H1 (cell line): ENCODE measurements at regions not wholly inside any gene's neighbourhood (a gene's known extent, or its start where the extent isn't known, plus 50 kb on each side); places are given as distances from the start of the nearest gene placed in this dataset.

ENCODE experiments used
- CTCF ChIA-PET: fragments of 300-600 bp; sonication (Branson Sonifier 250); formaldehyde crosslinking; loops from one replicate; lab custom pipeline; 2021; ENCODE audit not compliant: partially characterized antibody; lab: Charles Lee
- POLR2A ChIA-PET: fragments of 300-600 bp; sonication (Branson Sonifier 250); formaldehyde crosslinking; loops from one replicate; lab custom pipeline; 2021; ENCODE audit warnings: inconsistent platforms; ENCODE audit not compliant: partially characterized antibody; lab: Charles Lee
- DNase-seq, 2 experiments: peaks; one replicate each; pipeline versions ENCODE4 v3.0.0 to v3.0.0-alpha.2; 2010 to 2022; ENCODE audit warnings: low spot score in 2 of 2, low read depth in 1 of 2, mixed read lengths in 1 of 2
- FAIRE-seq: peaks from 2 replicates; lab custom pipeline; 2011; peaks lifted over from hg19 to GRCh38; lab: Jason Lieb, UNC
- H2AFZ ChIP-seq: 2 replicates; pipeline ENCODE4 v1.8.1; 2012; ENCODE audit warnings: low read length, inconsistent platforms
- H2AK5ac ChIP-seq: 2 replicates; pipeline ENCODE4 v1.6.1; 2013; ENCODE audit warnings: low read depth, low read length
- H2BK120ac ChIP-seq: replicated peaks from 2 replicates; pipeline ENCODE3; 2013; ENCODE audit warnings: low read depth, low read length, inconsistent platforms
- H2BK12ac ChIP-seq: 2 replicates; pipeline ENCODE4 v1.6.1; 2013; ENCODE audit warnings: low read depth, low read length
- H2BK15ac ChIP-seq: 2 replicates; pipeline ENCODE4 v1.6.1; 2013; ENCODE audit warnings: low read length
- H2BK20ac ChIP-seq: 2 replicates; pipeline ENCODE4 v1.6.1; 2013; ENCODE audit warnings: low read length
- H2BK5ac ChIP-seq: 2 replicates; pipeline ENCODE4 v1.6.1; 2013; ENCODE audit warnings: low read depth, low read length
- H3K14ac ChIP-seq: 2 replicates; pipeline ENCODE4 v1.6.1; 2013; ENCODE audit warnings: inconsistent platforms; ENCODE audit not compliant: insufficient read length
- H3K18ac ChIP-seq: 2 replicates; pipeline ENCODE4 v1.6.1; 2013; ENCODE audit warnings: low read length; ENCODE audit errors: extremely low read depth
- H3K23ac ChIP-seq: 2 replicates; pipeline ENCODE4 v1.6.1; 2013; ENCODE audit warnings: inconsistent platforms; ENCODE audit not compliant: insufficient read length
- H3K23me2 ChIP-seq: 2 replicates; pipeline ENCODE4 v1.6.1; 2013; ENCODE audit warnings: low read depth, low read length
- H3K27ac ChIP-seq: 2 replicates; pipeline ENCODE4 v1.6.1; 2011; ENCODE audit warnings: low read depth, low read length, inconsistent platforms
- H3K27me3 ChIP-seq, 4 experiments: replicated peaks in 1 of 4; 1 replicate in 1 of 4; 2 replicates in 3 of 4; pipeline versions ENCODE4 v1.6.1 to v1.8.1; 2011 to 2013; ENCODE audit warnings: low read length in 3 of 4, mild to moderate bottlenecking in 3 of 4, inconsistent platforms in 2 of 4, mixed read lengths in 2 of 4, moderate library complexity in 1 of 4; ENCODE audit not compliant: control insufficient read depth in 3 of 4, insufficient read depth in 3 of 4; ENCODE audit errors: extremely low read depth in 1 of 4
- H3K36me3 ChIP-seq, 4 experiments: 2 replicates each; pipeline versions ENCODE4 v1.6.1 to v1.8.1; 2011 to 2013; ENCODE audit warnings: mild to moderate bottlenecking in 4 of 4, low read length in 3 of 4, moderate library complexity in 2 of 4, control low read depth in 1 of 4, inconsistent platforms in 1 of 4; ENCODE audit not compliant: insufficient read depth in 4 of 4, control insufficient read depth in 2 of 4
- H3K4ac ChIP-seq: replicated peaks from 2 replicates; pipeline ENCODE3; 2013; ENCODE audit warnings: low read length, low read depth, mixed read lengths, inconsistent platforms; ENCODE audit not compliant: insufficient read length
- H3K4me1 ChIP-seq, 4 experiments: replicated peaks in 1 of 4; 1 replicate in 1 of 4; 2 replicates in 3 of 4; pipeline versions ENCODE4 v1.6.1 to v1.8.1; 2011 to 2013; ENCODE audit warnings: low read length in 3 of 4, inconsistent platforms in 2 of 4, mixed read lengths in 1 of 4; ENCODE audit not compliant: insufficient read depth in 4 of 4, control insufficient read depth in 3 of 4
- H3K4me2 ChIP-seq, 2 experiments: 2 replicates each; pipeline versions ENCODE4 v1.6.1 to v1.8.1; 2011 to 2013; ENCODE audit warnings: low read depth in 2 of 2, low read length in 2 of 2, control low read depth in 1 of 2, inconsistent platforms in 1 of 2, mild to moderate bottlenecking in 1 of 2; ENCODE audit not compliant: insufficient read depth in 1 of 2
- H3K4me3 ChIP-seq, 4 experiments: fragments of 200-600, 300-600 bp in 1 of 4; sonication (generic), shearing (Covaris generic), sonication (Bioruptor Twin) in 1 of 4; 2 replicates each; pipeline versions ENCODE4 v1.5.1 to v1.8.1; 2011 to 2016; ENCODE audit warnings: low read length in 4 of 4, low read depth in 3 of 4, control low read depth in 2 of 4, inconsistent platforms in 2 of 4, mild to moderate bottlenecking in 2 of 4, mixed read lengths in 1 of 4, moderate library complexity in 1 of 4; ENCODE audit not compliant: insufficient read depth in 2 of 4; ENCODE audit errors: extremely low read depth in 1 of 4
- H3K56ac ChIP-seq: replicated peaks from 2 replicates; pipeline ENCODE3; 2013; ENCODE audit warnings: low read depth, mild to moderate bottlenecking, mixed read lengths, low read length, inconsistent platforms; ENCODE audit not compliant: insufficient read length
- H3K79me1 ChIP-seq: 2 replicates; pipeline ENCODE4 v1.6.1; 2013; ENCODE audit warnings: low read depth, low read length, control low read depth
- H3K79me2 ChIP-seq, 2 experiments: 2 replicates each; pipeline versions ENCODE4 v1.6.1 to v1.8.1; 2012 to 2013; ENCODE audit warnings: low read length in 2 of 2, mild to moderate bottlenecking in 2 of 2, inconsistent platforms in 1 of 2; ENCODE audit not compliant: insufficient read depth in 2 of 2, control insufficient read depth in 1 of 2
- H3K9ac ChIP-seq, 4 experiments: replicated peaks in 1 of 4; 1 replicate in 1 of 4; 2 replicates in 3 of 4; pipeline versions ENCODE4 v1.6.1 to v1.8.1; 2011 to 2013; ENCODE audit warnings: low read depth in 3 of 4, low read length in 3 of 4, control low read depth in 2 of 4, mild to moderate bottlenecking in 2 of 4, moderate library complexity in 2 of 4, inconsistent platforms in 1 of 4; ENCODE audit errors: extremely low read depth in 1 of 4
- H3K9me3 ChIP-seq, 2 experiments: 2 replicates each; pipeline versions ENCODE4 v1.6.1 to v1.8.1; 2012 to 2013; ENCODE audit warnings: mild to moderate bottlenecking in 2 of 2, moderate library complexity in 2 of 2, control low read depth in 1 of 2, inconsistent platforms in 1 of 2, low read depth in 1 of 2, low read length in 1 of 2, mixed read lengths in 1 of 2; ENCODE audit not compliant: insufficient read depth in 2 of 2
- H4K20me1 ChIP-seq, 2 experiments: replicated peaks in 1 of 2; 2 replicates each; pipeline versions ENCODE3 to v1.8.1; 2011 to 2013; ENCODE audit warnings: inconsistent platforms in 2 of 2, low read length in 2 of 2, mild to moderate bottlenecking in 1 of 2; ENCODE audit not compliant: insufficient read depth in 2 of 2, control insufficient read depth in 1 of 2
- H4K5ac ChIP-seq: 2 replicates; pipeline ENCODE4 v1.6.1; 2013; ENCODE audit warnings: low read length, low read depth, mixed read lengths, inconsistent platforms; ENCODE audit not compliant: insufficient read length
- H4K8ac ChIP-seq: 2 replicates; pipeline ENCODE4 v1.8.0; 2013; ENCODE audit warnings: mild to moderate bottlenecking, moderate library complexity, low read length, inconsistent platforms; ENCODE audit not compliant: insufficient read depth; ENCODE audit errors: extremely low read depth
- H4K91ac ChIP-seq: replicated peaks from 2 replicates; pipeline ENCODE3; 2013; ENCODE audit warnings: low read length, mixed read lengths, inconsistent platforms; ENCODE audit not compliant: insufficient read length
- ATF2 ChIP-seq: IDR thresholded peaks from 2 replicates; pipeline ENCODE4 v1.6.1; 2012; ENCODE audit warnings: low read length, inconsistent platforms
- BRCA1 ChIP-seq: IDR thresholded peaks from 2 replicates; pipeline ENCODE4 v1.6.1; 2012; ENCODE audit warnings: low read depth, low read length, improper control_type of control experiment
- CBX5 ChIP-seq: fragments of 300-800, 300-1000 bp; sonication (generic); IDR thresholded peaks from 2 replicates; pipeline ENCODE4 v1.7.1; 2016; ENCODE audit warnings: antibody characterized with exemption, low read length, low read depth
- CBX8 ChIP-seq: fragments of 300-800, 300-1000 bp; sonication (generic); IDR thresholded peaks from 2 replicates; pipeline ENCODE4 v1.7.1; 2016; ENCODE audit warnings: low read depth, low read length, borderline replicate concordance
- CEBPB ChIP-seq: IDR thresholded peaks from 2 replicates; pipeline ENCODE4 v1.6.1; 2012; ENCODE audit warnings: low read depth, low read length
- JUND ChIP-seq: IDR thresholded peaks from 2 replicates; pipeline ENCODE4 v1.6.1; 2011; ENCODE audit warnings: mild to moderate bottlenecking, improper control_type of control experiment, low read length
- RFX5 ChIP-seq: IDR thresholded peaks from 2 replicates; pipeline ENCODE4 v1.6.1; 2011; ENCODE audit warnings: low read depth, low read length, improper control_type of control experiment, borderline replicate concordance
- TCF12 ChIP-seq: IDR thresholded peaks from 2 replicates; pipeline ENCODE4 v1.6.1; 2011; ENCODE audit warnings: low read depth, mild to moderate bottlenecking, low read length
- TEAD4 ChIP-seq: IDR thresholded peaks from 2 replicates; pipeline ENCODE4 v1.6.1; 2012; ENCODE audit warnings: low read depth, low read length, inconsistent platforms, mixed read lengths
- WGBS, 2 experiments: shearing (Covaris generic) in 1 of 2; methylation state at CpG; one replicate each; pipeline versions ENCODE4 v1.1.6 to v1.1.7; 2013 to 2015; ENCODE audit warnings: low lambda C conversion rate in 2 of 2, mixed read lengths in 2 of 2, inconsistent platforms in 1 of 2, low coverage in 1 of 2, missing lambda C conversion rate in 1 of 2; ENCODE audit not compliant: insufficient replicate concordance in 2 of 2, insufficient coverage in 1 of 2, insufficient read length in 1 of 2; ENCODE audit errors: extremely low coverage in 1 of 2, missing lambda C conversion rate in 1 of 2; 5-methylcytosine and 5-hydroxymethylcytosine counted together

- no peak overlapping the region for H2BK12ac ChIP-seq
- no peaks in the 10 kb centered on the region for H3K79me1 ChIP-seq
Observed at GRCh38 chr14:101196051-101196712, 292.7 kb upstream of the RTL1 start.

More at GRCh38 chr14:101196051-101196712, 292.7 kb upstream of the RTL1 start:
- ChIA-PET POLR2A (no interaction called here), CTCF (interaction anchor here (1.4 to 1.5 kb wide), 2 partner anchors 14 to 58 kb away, joined by 3 to 4 read pairs; no protein-coding TSS in a partner anchor)
- no peak overlapping the region for H3K4me3 ChIP-seq
- no peaks in the 10 kb centered on the region for H3K9me3 ChIP-seq
- no peak overlapping the region for H3K18ac ChIP-seq
- H3K27ac ChIP-seq: no peak overlapping the region
- FAIRE-seq (no peak), DNase-seq (peak in 1 of 2 experiments; percentile 31)
- no peak overlapping the region for H2AFZ ChIP-seq
- peaks cover 0 to 24% (median 11%) of the 10 kb centered on the region in 4 experiments; a peak in 6 of 7 replicates for H3K4me1 ChIP-seq
- no peaks in the 10 kb centered on the region for H4K20me1 ChIP-seq
- no peak overlapping the region for H2BK15ac ChIP-seq
- WGBS, 2 experiments: 93% methylated on average over 9 of the region's 11 CpGs; no CpG with 5 or more reads in 1 of the 2 experiments
- H3K4ac ChIP-seq: peak overlapping the region; percentile 14
- H4K8ac ChIP-seq: no peak overlapping the region
- TF ChIP-seq CBX5 (no peak), CEBPB (no peak), CBX8 (no peak), RFX5 (no peak), JUND (no peak), TCF12 (no peak), BRCA1 (no peak), TEAD4 (no peak), ATF2 (no peak)
- H3K36me3 ChIP-seq: no peaks in the 10 kb centered on the region
- no peak overlapping the region for H2BK120ac ChIP-seq
- no peak overlapping the region for H4K5ac ChIP-seq
- no peak overlapping the region for H2BK5ac ChIP-seq
- peaks cover 0 to 7% (median 1%) of the 10 kb centered on the region in 4 experiments; a peak in 2 of 7 replicates for H3K27me3 ChIP-seq
- no peak overlapping the region for H2AK5ac ChIP-seq
- H3K23ac ChIP-seq: no peak overlapping the region
- no peak overlapping the region for H4K91ac ChIP-seq
- H3K4me2 ChIP-seq: no peak overlapping the region
- no peak overlapping the region for H2BK20ac ChIP-seq
- H3K9ac ChIP-seq: no peak overlapping the region
- H3K56ac ChIP-seq: no peak overlapping the region
- H3K23me2 ChIP-seq: no peaks in the 10 kb centered on the region
- no peak overlapping the region for H3K14ac ChIP-seq
- H3K79me2 ChIP-seq: no peaks in the 10 kb centered on the region
